ENCODE measurements at regions not wholly inside any gene's neighbourhood (a gene's known extent, or its start where the extent isn't known, plus 50 kb on each side); places are given as distances from the start of the nearest gene placed in this dataset.

- H3K27ac ChIP-seq (ENCODE audit: low read depth, low read length, poor library complexity, severe bottlenecking), result no peak overlapping the region
- DNase-seq (ENCODE audit: low spot score), result no peak
- no TSS peak for BruUV-seq (replicated peaks)
Observed at GRCh38 chr2:7094231-7094741, 177.1 kb downstream of the RNF144A start.

GRCh38 chr2:7096726-7097352, 179.6 kb downstream of the RNF144A start:
- Histone ChIP-seq H3K36me3 (ENCODE audit: insufficient read depth, low read length, poor library complexity, severe bottlenecking) (no peaks in the 10 kb centered on the region), H3K27me3 (replicated peaks; ENCODE audit: insufficient read depth, low read depth, low read length, poor library complexity) (no peaks in the 10 kb centered on the region), H3K4me3 (ENCODE audit: low read depth, low read length, poor library complexity, severe bottlenecking) (no peak overlapping the region), H3K27ac (ENCODE audit: low read depth, low read length, poor library complexity, severe bottlenecking) (no peak overlapping the region), H3K4me1 (ENCODE audit: insufficient read depth, low read length, poor library complexity, severe bottlenecking) (peaks cover 12% of the 10 kb centered on the region), H3K9me3 (ENCODE audit: low read depth, low read length, poor library complexity, severe bottlenecking) (no peaks in the 10 kb centered on the region)
- CTCF ChIA-PET, result interaction anchor here (0.6 to 0.7 kb wide), 3 partner anchors 187 to 1588 kb away, joined by 3 to 4 read pairs (median 3); no protein-coding TSS in a partner anchor
- POLR2A ChIA-PET (ENCODE audit: low non-redundant PET), result no interaction called here
- DNase-seq (ENCODE audit: low spot score), result no peak
- no TSS peak for BruUV-seq (replicated peaks)
- intact Hi-C loops (cut with micrococcal nuclease; ENCODE audit: unreplicated experiment), result loop anchor here (5.0 kb wide), 3 partner anchors 575 to 1665 kb away; no protein-coding TSS in a partner anchor
- TF ChIP-seq CTCF (conservative IDR thresholded peaks at IDR 0.05; ENCODE audit: low read depth, low read length) (no peak), EZH2 (IDR thresholded peaks at IDR 0.05; ENCODE audit: borderline replicate concordance, low read depth, low read length, poor library complexity, severe bottlenecking) (no peak)

More at GRCh38 chr2:7094231-7094741, 177.1 kb downstream of the RNF144A start:
- no peaks in the 10 kb centered on the region for H3K36me3 ChIP-seq (ENCODE audit: insufficient read depth, low read length, poor library complexity, severe bottlenecking)
- no peak for TF ChIP-seq EZH2 (IDR thresholded peaks at IDR 0.05; ENCODE audit: borderline replicate concordance, low read depth, low read length, poor library complexity, severe bottlenecking)
- TF ChIP-seq CTCF (conservative IDR thresholded peaks at IDR 0.05; ENCODE audit: low read depth, low read length), result no peak
- H3K9me3 ChIP-seq (ENCODE audit: low read depth, low read length, poor library complexity, severe bottlenecking), result no peaks in the 10 kb centered on the region
- peaks cover 12% of the 10 kb centered on the region for H3K4me1 ChIP-seq (ENCODE audit: insufficient read depth, low read length, poor library complexity, severe bottlenecking)
- intact Hi-C loops (cut with micrococcal nuclease; ENCODE audit: unreplicated experiment), result no loop called here
- POLR2A ChIA-PET (ENCODE audit: low non-redundant PET), result no interaction called here
- CTCF ChIA-PET, result no interaction called here
- no peak overlapping the region for H3K4me3 ChIP-seq (ENCODE audit: low read depth, low read length, poor library complexity, severe bottlenecking)
- no peaks in the 10 kb centered on the region for H3K27me3 ChIP-seq (replicated peaks; ENCODE audit: insufficient read depth, low read depth, low read length, poor library complexity)

GRCh38 chr2:7097353-7097895, 180.2 kb downstream of the RNF144A start:
- H3K36me3 ChIP-seq (ENCODE audit: insufficient read depth, low read length, poor library complexity, severe bottlenecking), result no peaks in the 10 kb centered on the region
- ChIA-PET POLR2A (ENCODE audit: low non-redundant PET) (interaction anchor here (0.6 kb wide), 1 partner anchor 93 kb away, joined by 3 read pairs; no protein-coding TSS in a partner anchor), CTCF (interaction anchor here (0.6 to 0.7 kb wide), 2 partner anchors 186 to 1587 kb away, joined by 3 to 4 read pairs; no protein-coding TSS in a partner anchor)
- BruUV-seq (replicated peaks), result no TSS peak
- no peaks in the 10 kb centered on the region for H3K27me3 ChIP-seq (replicated peaks; ENCODE audit: insufficient read depth, low read depth, low read length, poor library complexity)
- H3K4me3 ChIP-seq (ENCODE audit: low read depth, low read length, poor library complexity, severe bottlenecking), result peak overlapping the region; percentile 18
- no peaks in the 10 kb centered on the region for H3K9me3 ChIP-seq (ENCODE audit: low read depth, low read length, poor library complexity, severe bottlenecking)
- H3K27ac ChIP-seq (ENCODE audit: low read depth, low read length, poor library complexity, severe bottlenecking), result no peak overlapping the region
- peak; percentile 80 for DNase-seq (ENCODE audit: low spot score)
- intact Hi-C loops (cut with micrococcal nuclease; ENCODE audit: unreplicated experiment), result loop anchor here (5.0 kb wide), 3 partner anchors 575 to 1665 kb away; no protein-coding TSS in a partner anchor
- TF ChIP-seq CTCF (conservative IDR thresholded peaks at IDR 0.05; ENCODE audit: low read depth, low read length) (peak; percentile 99), EZH2 (IDR thresholded peaks at IDR 0.05; ENCODE audit: borderline replicate concordance, low read depth, low read length, poor library complexity, severe bottlenecking) (no peak)
- peaks cover 12% of the 10 kb centered on the region for H3K4me1 ChIP-seq (ENCODE audit: insufficient read depth, low read length, poor library complexity, severe bottlenecking)
